ENCODE measurements at regions not wholly inside any gene's neighbourhood (a gene's known extent, or its start where the extent isn't known, plus 50 kb on each side); places are given as distances from the start of the nearest gene placed in this dataset.
A peak's percentile ranks its signal among the peaks of the same experiment; 100 is the strongest.

DNA sequence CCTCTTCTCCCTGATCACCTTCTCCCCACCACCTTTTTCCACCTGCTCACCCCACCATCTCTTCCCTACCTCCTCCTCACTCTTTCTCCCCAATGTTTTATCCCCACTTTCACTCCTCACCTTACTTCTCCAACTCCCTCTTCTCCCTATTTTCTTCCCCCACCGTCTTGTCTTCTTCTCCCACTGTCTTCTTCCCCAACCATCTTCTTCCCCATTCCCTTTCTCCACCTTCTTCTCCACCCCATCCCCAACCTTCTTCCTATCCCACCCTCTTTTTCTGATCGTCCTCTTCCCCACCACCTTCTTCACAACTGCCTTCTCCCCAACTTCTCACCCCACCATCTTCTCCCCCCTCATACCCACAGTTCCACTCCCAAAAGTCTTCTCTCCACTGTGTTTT is 929.4 kb downstream of the UQCRFS1 start:
- DNase-seq = no peak

DNA sequence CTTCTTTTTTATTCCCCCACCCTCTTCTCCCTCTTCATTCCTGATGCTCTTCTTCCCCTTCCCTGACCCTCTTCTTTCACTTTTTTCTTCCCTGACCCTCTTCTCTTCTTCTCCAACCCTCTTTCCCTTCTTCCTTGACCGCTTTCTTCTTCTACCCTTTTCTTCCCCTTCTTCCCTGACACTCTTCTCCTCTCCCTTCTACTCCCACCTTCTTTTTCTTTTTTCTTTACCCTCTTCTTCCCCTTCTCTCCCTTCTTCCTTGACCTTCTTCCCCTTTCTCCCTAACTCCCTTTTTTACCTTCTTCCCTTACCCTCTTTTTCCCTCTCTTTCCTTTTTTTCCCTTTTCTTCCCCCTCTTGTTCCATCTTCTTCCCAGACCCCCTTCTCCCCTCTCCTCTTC is 931.3 kb downstream of the UQCRFS1 start:
- DNase-seq = no peak

DNA sequence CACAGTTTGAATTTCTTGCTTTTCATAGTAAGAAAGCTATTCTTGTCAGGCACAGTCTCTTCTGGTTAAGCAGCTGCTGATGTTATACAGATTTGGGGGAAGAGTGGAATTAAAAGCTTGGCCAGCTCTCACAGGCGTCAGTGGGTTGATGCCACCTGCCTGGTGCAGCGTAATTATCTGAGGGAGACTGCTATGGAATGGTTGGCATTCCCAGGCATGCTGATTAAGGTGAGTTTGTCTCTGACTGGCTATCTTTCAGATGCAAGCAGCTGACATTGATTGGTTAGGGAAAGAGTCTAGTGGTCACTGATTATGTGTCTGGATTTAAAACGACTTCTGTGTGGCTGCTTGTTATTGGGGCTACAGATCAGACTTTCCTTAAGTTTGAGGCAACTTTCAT is 948.4 kb downstream of the UQCRFS1 start:
- DNase-seq = no peak

DNA sequence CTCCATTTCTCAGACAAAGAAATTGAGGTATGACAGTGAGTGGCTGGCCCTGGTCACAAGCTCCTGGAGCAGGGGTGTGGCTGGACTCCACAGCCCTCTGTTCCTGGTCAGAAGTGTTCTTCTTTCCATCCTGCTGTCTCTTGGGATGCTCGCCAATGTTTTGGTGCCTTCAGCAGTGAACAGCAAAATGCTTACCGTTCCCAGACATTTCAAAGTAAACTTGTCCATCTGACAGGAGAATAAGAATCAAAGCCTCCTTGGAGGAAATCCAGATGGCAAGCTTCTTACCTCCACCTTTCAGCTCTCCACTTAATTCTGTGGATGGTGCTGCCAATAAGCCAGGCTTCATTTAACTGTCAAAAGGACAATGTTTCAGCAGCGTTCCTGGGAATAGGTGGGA is 954.1 kb downstream of the UQCRFS1 start:
- DNase-seq = no peak

DNA sequence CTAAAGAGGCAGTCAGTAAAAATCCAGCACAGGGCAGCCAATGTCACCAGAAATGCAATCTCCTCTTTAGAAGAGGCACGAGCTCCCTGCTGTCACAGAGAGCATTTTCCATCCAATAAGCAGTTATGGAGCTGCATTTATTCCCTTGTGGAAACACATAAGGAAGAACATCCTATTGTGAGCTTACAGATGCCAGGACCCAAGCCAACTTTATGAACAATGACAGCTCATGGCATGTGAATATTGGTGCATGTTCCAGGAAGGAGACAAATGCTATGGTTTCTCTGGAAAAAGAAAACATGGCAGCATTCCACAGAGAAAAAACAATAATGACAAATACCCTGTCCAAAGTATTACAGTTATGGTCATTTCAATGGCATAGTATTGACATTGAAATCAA is 955.6 kb downstream of the UQCRFS1 start:
- no peak for DNase-seq

DNA sequence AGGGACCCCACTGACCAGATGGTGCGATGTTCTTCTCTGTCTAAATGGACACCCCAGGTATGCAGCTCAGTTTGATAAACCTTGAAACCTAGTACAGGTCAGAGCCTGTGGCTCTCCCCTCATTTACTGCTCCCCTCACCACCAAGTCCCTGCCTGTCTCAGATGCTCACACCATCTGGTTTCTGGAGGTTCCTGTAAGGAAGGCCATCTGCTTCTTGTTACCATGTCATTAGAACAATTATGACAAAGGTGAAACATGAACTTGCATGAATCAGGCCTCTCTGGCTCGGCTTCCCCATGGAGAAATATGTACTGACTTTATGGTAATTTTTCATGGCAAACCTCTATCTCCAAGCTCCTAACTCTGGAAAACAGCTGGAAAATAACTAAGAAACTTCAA is 965.7 kb downstream of the UQCRFS1 start:
- DNase-seq = no peak

DNA sequence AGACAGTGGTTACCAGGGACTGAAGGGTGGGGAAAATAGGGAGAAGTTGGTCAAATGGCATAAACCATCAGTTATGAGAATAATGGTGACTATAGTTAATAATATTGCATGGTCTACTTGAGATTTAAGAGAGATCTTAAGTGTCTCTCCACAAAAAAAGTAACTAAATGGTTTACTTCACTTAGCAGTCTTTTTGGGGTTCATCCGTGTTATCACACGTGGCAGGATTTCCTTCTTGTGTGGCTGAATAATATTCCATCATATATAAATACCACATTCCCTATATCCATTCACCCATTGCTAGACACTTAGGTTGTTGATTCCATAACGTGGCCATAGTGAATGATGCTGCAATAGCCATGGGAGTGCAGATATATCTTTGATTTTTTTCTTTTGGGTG is 967.0 kb downstream of the UQCRFS1 start:
- no peak for DNase-seq

DNA sequence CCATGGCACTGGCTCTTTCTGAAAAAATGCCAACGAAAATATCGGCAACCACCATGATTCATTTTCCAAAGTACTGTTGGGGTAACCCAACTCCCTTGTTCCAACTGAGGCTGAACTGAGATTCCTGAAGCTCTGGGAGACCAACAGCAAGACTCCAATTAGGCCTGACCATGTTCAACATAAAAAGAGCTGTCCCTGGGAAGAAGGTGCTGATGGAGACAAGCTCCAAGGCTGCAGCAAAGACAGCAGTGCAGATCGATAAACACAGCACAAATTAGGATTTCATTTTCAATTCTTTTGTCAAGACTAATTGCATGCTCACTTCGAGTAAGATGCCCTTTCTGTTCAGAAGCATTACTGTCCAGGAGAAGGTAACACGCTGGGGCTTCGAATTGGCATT is 968.0 kb downstream of the UQCRFS1 start:
- no peak for DNase-seq

DNA sequence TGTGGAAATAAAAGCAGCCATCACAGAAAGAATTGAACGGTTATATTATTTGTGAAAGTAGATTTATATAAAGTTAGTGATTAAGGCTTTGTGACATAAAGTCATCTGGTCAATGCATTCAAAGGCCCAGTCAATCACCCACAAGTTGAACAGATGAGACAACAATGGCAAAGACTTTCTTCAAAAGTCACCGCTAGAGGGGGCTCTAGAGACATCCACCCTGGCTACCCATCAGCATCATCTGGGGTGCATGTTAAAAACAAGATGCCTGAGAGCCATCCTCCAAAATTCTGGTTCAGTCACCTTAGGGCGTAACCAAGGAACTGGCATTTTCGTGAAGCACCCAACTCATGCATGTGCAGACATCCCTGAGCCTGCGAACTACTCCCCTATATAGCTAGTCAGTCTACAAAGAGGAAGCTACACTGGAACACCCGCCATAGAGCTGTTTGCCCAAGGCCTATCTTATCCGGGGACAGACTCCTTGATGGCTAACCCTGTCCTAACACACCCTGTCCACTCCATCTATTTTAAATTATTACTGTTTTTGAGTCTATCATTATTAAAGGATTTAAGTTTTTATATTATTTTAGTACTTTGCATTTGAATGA is 970.5 kb downstream of the UQCRFS1 start:
- peak in 7 of 56 donors; percentile 0 to 55 (median 5) for DNase-seq

DNA sequence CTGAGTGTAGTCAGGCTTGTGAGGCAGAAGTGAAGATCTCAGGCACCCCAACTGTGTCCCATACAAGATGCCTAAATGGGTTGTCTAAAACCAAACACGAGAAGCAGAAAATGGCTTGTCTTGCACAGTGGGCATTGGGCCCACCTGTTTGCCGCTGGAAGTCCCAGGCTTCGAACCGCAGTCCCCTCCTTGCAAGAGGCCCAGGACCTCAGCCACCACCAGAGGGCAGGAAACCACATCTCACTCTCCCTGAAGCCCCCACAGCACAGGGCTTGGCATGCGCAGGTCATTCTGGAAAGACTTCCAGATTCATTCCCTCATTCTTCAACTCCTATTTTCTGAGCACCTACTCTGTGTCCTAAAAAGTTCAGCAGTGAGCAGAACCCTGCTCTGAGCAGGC is 973.7 kb downstream of the UQCRFS1 start:
- DNase-seq = no peak

DNA sequence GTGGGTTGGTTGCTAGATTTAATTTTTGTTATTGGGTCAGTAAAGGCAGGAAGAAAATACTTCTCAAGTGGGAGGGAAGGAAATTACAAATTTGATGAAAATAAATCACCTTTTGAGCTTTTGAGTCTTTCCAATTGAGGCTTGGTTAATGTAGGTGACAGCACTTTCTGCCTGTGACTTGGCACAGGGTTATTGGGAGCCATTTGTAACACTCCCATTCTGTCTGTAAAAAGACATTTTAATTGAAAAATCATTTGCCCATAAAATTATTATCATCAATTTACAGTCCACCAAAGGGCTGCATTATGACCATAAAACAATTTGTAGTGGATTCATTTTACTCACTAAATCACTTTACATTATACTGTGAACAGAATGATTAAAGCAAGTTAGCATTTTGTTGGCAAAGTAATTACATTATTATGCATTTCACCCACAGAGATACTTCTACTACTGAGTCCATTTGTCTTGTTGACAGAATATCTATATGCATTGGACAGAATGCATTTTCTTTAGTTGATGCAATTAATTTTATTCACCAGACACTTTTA is 974.6 kb downstream of the UQCRFS1 start:
- DNase-seq = no peak

DNA sequence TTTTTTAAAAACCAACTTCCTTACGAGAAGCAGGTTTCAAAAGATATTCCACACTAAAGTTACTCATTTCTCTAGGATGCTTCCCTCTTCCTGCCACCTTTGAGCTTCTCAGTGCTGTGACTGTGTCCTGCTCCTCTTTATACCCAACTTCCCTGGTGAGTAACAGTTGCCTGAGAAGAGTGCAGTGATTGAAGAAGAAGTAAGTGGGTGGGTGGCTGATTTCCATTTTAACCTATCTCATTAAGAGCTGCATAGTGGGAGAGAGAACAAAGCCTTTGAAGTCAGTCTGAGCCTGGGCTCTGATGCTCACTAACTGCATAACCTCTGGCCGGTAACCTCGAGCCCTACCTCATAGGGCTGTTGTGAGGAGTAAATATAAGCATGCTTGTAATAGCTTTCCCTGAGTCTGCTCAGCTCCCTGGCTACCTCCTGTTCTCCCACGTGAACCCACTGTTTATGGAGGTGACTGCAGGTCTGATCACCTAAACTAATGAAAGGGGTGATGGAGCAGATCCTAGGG is 977.3 kb downstream of the UQCRFS1 start:
- DNase-seq = no peak

DNA sequence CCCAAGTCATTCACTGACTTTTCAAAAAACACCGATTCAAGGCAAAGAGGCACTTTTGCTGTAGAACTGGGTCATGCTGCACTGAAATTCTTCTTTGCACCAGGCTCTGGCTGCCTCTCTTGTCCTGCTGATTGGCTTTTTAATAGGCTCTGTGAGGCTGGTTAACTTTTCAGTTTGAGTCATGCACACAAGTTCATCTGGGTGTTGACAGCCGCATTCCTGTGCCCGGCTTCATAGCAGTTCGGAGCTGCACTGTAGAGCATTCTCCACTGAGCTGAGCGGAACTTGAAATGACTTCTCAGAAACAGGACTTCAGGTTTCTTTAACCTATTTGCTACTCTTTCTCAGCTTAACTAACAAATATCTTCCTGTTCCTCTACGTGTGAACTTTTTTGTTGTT is 978.3 kb downstream of the UQCRFS1 start:
- no peak for DNase-seq

DNA sequence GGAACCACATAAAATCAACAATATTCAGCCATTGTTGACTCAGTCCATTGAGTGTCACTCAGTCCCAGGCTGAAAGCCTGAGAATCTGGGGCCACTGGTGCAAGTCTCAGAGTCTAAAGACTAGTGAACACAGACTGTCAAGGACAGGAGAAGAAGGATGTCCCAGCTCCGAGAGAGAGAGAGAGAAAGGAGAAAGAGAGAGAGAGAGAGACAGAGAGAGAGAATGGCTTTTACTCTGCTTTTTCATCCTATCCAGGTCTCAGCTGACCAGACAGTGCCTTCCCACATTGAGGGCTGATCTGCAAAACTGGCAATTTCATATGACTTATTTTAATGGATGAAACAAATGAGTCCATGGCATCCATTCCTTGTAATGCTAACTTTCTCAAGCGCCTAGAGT is 984.1 kb downstream of the UQCRFS1 start:
- no peak for DNase-seq

DNA sequence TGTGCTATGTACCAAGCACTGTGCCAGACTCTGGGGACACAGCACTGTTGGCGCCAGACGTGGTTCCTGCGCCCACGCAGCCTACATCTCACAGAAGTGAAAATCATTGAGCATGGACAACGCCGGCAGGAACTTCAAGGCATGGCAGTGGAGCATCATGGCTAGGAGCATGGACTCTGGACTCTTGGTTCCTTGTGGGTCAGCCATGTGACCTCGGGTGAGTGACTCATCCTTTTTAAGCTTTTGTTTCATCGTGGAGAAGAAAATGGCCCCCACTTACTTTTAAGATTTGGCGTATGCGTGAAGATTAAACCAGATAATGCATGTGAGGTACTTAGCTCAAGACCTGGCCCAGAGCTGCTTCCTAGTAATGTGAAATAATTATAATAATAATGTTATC is 988.5 kb downstream of the UQCRFS1 start:
- no peak for DNase-seq

DNA sequence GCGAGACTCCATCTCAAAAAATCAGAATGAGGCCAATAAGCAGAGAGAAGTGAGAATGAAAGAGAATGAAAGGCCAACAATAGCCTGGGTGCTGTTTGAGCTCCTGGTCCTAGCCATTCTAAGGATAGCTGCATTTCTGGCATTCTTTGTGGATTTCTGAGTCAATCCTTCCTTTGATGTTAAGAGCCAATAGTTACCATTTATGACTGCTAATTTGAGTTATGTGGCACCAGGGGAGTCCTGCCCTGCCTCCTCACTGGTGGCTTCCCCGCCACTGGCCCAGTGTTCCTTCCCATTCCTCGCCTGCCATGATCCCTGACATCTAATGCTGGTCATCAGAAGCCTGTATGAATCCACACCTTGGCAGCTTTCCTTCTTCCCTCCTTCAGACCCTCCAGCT is 991.2 kb downstream of the UQCRFS1 start:
- DNase-seq = no peak

DNA sequence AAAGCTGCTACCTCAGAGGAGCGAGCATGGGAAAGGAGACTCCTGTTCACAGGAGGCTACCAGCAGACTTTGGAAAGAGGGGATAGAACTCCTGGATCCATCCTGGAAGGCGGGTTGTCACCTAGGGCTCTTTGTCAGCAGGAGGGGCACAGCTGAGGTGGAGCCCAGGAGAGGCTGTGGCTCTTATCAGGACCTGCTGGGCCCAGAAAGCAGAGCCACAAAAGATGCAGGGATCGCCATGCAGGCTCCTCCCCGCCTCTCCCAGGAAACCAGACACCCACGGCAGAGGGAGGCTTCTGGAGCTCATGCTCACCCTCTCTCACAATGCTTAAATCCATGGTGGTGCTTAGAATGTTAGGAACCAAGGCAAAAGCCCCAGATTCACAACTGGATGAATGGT is 994.2 kb downstream of the UQCRFS1 start:
- no peak for DNase-seq

DNA sequence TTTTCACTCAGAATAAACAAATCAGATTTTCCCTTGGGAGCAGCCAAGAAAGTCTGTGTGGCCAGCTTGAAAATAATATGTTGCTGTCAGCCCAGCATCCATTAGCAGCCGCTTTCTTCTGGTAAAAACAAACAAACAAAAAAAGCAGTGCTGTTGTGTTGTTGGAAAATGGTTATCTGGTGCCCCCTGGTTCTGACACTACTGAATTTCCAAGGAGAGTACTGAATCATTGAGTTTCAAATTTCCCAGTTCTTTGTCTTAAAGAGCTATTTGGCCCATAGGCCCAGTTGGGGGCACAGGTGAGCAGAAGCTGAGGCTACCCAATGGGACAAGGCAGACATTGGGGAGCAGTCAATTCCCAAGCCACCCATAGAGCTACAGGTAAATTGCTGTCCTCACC is 995.9 kb downstream of the UQCRFS1 start:
- DNase-seq = no peak

DNA sequence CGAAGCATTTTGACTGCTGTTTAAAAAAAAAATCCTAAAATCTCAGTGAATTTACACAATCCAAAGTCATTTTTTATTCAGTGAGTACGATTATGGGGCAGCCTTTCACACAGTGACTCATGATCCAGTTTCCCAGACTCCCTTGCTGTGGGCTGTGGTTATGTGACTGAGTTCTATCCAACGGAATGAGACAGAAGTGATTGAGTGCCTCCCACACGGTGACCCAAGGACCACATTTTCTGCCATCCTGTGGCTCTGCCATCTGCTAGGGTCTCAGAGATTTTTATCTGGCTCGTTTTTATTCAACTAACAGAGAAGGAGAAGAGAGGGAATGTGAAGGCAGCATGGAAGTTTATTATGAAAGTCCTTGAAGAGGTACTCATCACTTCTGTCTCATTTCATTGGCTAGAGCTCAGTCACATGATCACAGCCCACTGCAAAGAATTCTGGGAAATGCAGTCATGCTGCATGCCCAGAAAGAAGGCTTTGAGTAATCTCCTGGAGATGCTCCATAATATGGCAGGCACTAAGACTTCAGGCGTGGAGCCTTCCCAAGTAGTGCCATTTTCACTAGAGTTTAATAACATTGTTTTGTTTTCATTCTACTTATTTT is 999.4 kb downstream of the UQCRFS1 start:
- no peak for DNase-seq

DNA sequence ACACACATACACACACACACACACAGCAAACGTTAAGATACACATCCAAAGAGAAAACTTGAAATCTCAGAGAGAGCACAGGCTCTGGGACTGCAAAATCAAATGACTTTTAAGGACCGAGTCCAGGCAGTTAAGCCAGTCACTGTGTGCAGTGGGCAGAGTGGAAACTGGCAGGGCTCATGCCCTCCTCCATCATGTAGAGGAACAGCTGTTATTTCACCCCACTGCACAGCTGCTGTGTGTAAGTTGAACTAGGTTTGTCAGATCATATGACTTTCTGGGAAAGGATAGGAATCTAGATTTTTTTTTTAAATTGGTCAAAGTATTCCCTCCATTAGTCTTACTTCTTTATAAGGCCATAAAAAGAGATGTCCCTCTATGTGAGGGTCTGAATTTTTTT is 1002.1 kb downstream of the UQCRFS1 start:
- DNase-seq = no peak

DNA sequence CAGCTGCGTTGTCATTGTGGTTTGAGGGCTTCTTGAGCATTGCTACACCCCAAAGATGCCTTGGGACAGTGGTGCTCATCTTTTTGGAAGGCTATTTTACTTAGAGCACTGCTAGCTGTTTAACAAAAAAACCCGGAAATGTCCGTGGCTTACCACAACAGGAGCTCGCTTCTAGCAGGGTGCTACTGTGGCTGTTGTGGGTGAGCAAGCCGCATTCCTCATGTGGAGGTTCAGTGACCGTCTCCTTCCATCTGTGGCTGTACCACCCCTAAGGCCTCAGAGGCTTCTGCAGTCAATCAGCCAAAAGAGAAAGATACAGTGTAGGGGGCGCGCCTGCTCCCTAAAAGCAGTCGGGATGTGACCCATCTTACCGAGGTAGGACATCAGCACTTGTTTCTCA is 1004.2 kb downstream of the UQCRFS1 start:
- no peak for DNase-seq

DNA sequence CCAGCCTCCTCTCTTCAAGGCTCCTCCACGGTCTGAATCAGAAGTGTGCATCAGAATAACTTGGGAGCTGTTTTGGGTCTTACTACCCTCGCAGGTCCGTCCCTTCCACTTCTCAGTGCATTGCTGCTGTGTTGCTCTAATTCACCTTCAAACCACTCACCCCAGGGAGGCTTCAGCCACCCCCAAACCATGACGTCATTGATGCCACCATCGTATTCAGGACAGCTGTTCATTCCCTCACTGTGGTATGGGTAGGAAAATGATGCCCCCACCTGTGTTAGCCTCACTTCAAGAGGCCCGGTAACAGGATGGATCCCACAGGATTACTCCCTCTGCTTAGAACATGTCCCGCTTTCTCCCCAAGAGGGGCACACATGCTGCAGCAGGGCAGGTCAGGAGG is 1005.7 kb downstream of the UQCRFS1 start:
- DNase-seq = no peak

DNA sequence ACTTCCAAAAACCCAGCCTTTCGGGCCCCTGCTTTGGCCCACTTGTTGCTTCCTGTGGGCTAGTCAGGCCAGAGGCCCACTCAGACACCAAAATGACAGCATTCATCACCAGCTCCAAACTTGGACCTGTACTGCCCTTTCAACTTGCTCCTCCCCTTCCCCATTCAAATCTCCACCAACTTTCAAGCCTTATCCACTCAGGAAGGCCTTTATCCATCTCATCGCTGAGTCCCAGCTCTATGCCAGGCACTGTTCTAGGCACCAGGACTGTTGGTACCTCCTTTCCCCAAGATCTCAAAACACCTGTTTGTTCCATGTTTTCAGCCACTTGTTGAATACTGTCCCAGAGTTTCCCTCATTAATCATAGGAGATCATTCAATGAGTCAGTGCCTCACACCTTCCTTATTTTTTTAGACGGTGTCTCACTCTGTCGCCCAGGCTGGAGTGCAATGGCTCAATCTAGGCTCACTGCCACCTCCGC is 1011.4 kb downstream of the UQCRFS1 start:
- DNase-seq = no peak

Data from amygdala (tissue), 56 donors.